SK-N-SH (cell line): ENCODE measurements at regions not wholly inside any gene's neighbourhood (a gene's known extent, or its start where the extent isn't known, plus 50 kb on each side); places are given as distances from the start of the nearest gene placed in this dataset.

ENCODE experiments used
- CTCF ChIA-PET: fragments of 300-600, 350-600 bp; formaldehyde crosslinking; extraction: SDS; loops from one replicate; lab custom pipeline; 2021; lab: Yijun Ruan, JAX
- POLR2A ChIA-PET: fragments of 350-600 bp; sonication (Branson Sonifier 250); formaldehyde crosslinking; extraction: SDS; loops from one replicate; lab custom pipeline; 2020; ENCODE audit warnings: antibody characterized with exemption, inconsistent platforms; lab: Yijun Ruan, JAX
- DNase-seq: peaks from one replicate; pipeline ENCODE4 v3.0.0; 2012
- H2AFZ ChIP-seq: fragments of 200-600 bp; sonication (generic); 2 replicates; pipeline ENCODE4 v1.8.1; 2016; ENCODE audit warnings: antibody characterized with exemption, mild to moderate bottlenecking, low read depth
- H3F3A ChIP-seq: fragments of 200-600 bp; sonication (generic); replicated peaks from 2 replicates; pipeline ENCODE3; 2016; ENCODE audit warnings: antibody characterized with exemption, mild to moderate bottlenecking; ENCODE audit not compliant: insufficient read depth
- H3K27ac ChIP-seq, 2 experiments: fragments of 200-500 bp in 1 of 2; fragments of 200-600 bp in 1 of 2; sonication (Bioruptor generic) in 1 of 2; sonication (generic), shearing (Covaris generic) in 1 of 2; 2 replicates each; pipeline versions ENCODE4 v1.5.1 to v1.6.1; 2014 to 2016; ENCODE audit warnings: low read depth in 2 of 2, inconsistent platforms in 1 of 2, low read length in 1 of 2, mild to moderate bottlenecking in 1 of 2, mixed read lengths in 1 of 2
- H3K27me3 ChIP-seq: fragments of 200-600 bp; sonication (generic), shearing (Covaris generic); 2 replicates; pipeline ENCODE4 v1.6.1; 2016; ENCODE audit warnings: mixed run types; ENCODE audit not compliant: insufficient read depth
- H3K36me3 ChIP-seq, 2 experiments: fragments of 200-500 bp in 1 of 2; fragments of 200-600 bp in 1 of 2; sonication (Bioruptor generic) in 1 of 2; sonication (generic) in 1 of 2; replicated peaks in 1 of 2; 2 replicates each; pipeline versions ENCODE3 to v1.5.1; 2014 to 2016; ENCODE audit warnings: low read length in 1 of 2, mild to moderate bottlenecking in 1 of 2; ENCODE audit not compliant: insufficient read depth in 2 of 2, control insufficient read depth in 1 of 2
- H3K4me1 ChIP-seq, 2 experiments: fragments of 200-500 bp in 1 of 2; fragments of 200-600 bp in 1 of 2; sonication (Bioruptor generic) in 1 of 2; sonication (generic), shearing (Covaris generic) in 1 of 2; 2 replicates each; pipeline versions ENCODE4 v1.5.1 to v1.6.1; 2014 to 2016; ENCODE audit warnings: low read depth in 1 of 2, low read length in 1 of 2, mixed run types in 1 of 2; ENCODE audit not compliant: insufficient read depth in 2 of 2, control insufficient read depth in 1 of 2
- H3K4me2 ChIP-seq: fragments of 200-600 bp; sonication (generic), shearing (Covaris generic); 2 replicates; pipeline ENCODE4 v1.6.1; 2017; ENCODE audit warnings: mixed run types
- H3K4me3 ChIP-seq, 2 experiments: fragments of 200-500 bp in 1 of 2; fragments of 200-600 bp in 1 of 2; sonication (Bioruptor generic) in 1 of 2; sonication (generic), shearing (Covaris generic) in 1 of 2; 2 replicates each; pipeline versions ENCODE4 v1.5.1 to v1.8.1; 2014 to 2016; ENCODE audit warnings: low read depth in 2 of 2, inconsistent platforms in 1 of 2, low read length in 1 of 2, mild to moderate bottlenecking in 1 of 2, mixed read lengths in 1 of 2, moderate library complexity in 1 of 2
- H3K79me2 ChIP-seq: fragments of 200-600 bp; sonication (generic); 2 replicates; pipeline ENCODE4 v1.8.1; 2017; ENCODE audit warnings: mild to moderate bottlenecking; ENCODE audit not compliant: insufficient read depth
- H3K9ac ChIP-seq: fragments of 200-600 bp; sonication (generic); 2 replicates; pipeline ENCODE4 v1.6.1; 2017; ENCODE audit warnings: mixed run types
- H3K9me2 ChIP-seq: fragments of 200-600 bp; sonication (generic); 2 replicates; pipeline ENCODE4 v1.6.1; 2017; ENCODE audit warnings: mixed run types
- H3K9me3 ChIP-seq: fragments of 200-600 bp; sonication (generic); 2 replicates; pipeline ENCODE4 v1.6.1; 2017; ENCODE audit warnings: mixed run types, mild to moderate bottlenecking, moderate library complexity
- H4K20me1 ChIP-seq: fragments of 200-600 bp; sonication (generic); 2 replicates; pipeline ENCODE4 v1.6.1; 2017; ENCODE audit warnings: mild to moderate bottlenecking, mixed run types; ENCODE audit not compliant: insufficient read depth
- FOXM1 ChIP-seq: IDR thresholded peaks from 2 replicates; pipeline ENCODE4 v1.4.0; 2012; ENCODE audit warnings: low read depth, mild to moderate bottlenecking
- MXI1 ChIP-seq: IDR thresholded peaks from 2 replicates; pipeline ENCODE4 v1.6.1; 2012; ENCODE audit warnings: mild to moderate bottlenecking, low read depth, low read length, improper control_type of control experiment
- NRF1 ChIP-seq: IDR thresholded peaks from 2 replicates; pipeline ENCODE4 v1.6.1; 2012; ENCODE audit warnings: low read depth, mild to moderate bottlenecking, low read length
- RAD21 ChIP-seq: IDR thresholded peaks from 2 replicates; pipeline ENCODE4 v1.6.1; 2012; ENCODE audit warnings: mild to moderate bottlenecking, low read length
- TAF1 ChIP-seq: IDR thresholded peaks from 2 replicates; pipeline ENCODE4 v1.6.1; 2012; ENCODE audit warnings: low read depth, mild to moderate bottlenecking, low read length, moderate library complexity, borderline replicate concordance
- TCF12 ChIP-seq: IDR thresholded peaks from 2 replicates; pipeline ENCODE4 v1.4.0; 2012
- USF1 ChIP-seq: IDR thresholded peaks from 2 replicates; pipeline ENCODE4 v1.4.0; 2012; ENCODE audit warnings: low read depth, borderline replicate concordance
- WGBS: methylation state at CpG from one replicate; pipeline ENCODE4 v1.1.6; 2017; ENCODE audit warnings: low lambda C conversion rate; 5-methylcytosine and 5-hydroxymethylcytosine counted together
- TF ChIP-seq, protein P1 (sequence below): IDR thresholded peaks from 2 replicates; pipeline ENCODE4 v1.4.0; 2012; ENCODE audit warnings: low read depth, borderline replicate concordance

DNA sequence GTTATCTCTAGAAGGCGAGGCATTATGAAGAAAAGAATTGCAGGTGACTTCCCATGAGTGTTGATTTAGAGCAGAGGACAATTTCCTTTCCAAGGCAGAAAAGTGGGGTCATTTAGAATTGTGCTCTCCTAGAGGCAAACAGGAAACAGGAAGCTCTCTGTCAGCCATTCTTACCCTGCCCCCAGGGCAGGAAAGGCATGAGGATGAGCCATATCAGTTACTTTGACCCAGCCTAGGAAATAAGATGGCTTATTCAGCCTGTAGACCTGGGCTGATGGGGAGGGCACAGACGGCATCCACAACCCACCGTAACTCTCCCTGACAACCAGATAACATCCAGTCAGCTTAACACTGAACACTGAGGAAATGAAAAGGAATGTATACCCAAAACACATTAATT is 88.8 kb upstream of the KDR start:
- POLR2A ChIA-PET, result no interaction called here

GRCh38 chr4:55215087-55215486 is 89.7 kb upstream of the KDR start:
- Histone ChIP-seq H3K27ac (no peak overlapping the region), H3K36me3 (no peaks in the 10 kb centered on the region), H3K4me1 (peaks cover 0 to 3% of the 10 kb centered on the region in 2 experiments; a peak in 1 of 4 replicates), H3F3A (no peaks in the 10 kb centered on the region), H3K9ac (no peak overlapping the region), H3K4me3 (no peak overlapping the region), H3K9me3 (no peaks in the 10 kb centered on the region), H4K20me1 (no peaks in the 10 kb centered on the region), H2AFZ (no peak overlapping the region), H3K79me2 (no peaks in the 10 kb centered on the region), H3K9me2 (no peaks in the 10 kb centered on the region), H3K27me3 (no peaks in the 10 kb centered on the region), H3K4me2 (no peak overlapping the region)
- no peak for TF ChIP-seq FOXM1
- TF ChIP-seq MXI1, result no peak
- no peak for TF ChIP-seq TAF1
- TF ChIP-seq RAD21, result no peak
- POLR2A ChIA-PET, result no interaction called here
- DNase-seq, result no peak
- WGBS, result 24% methylated on average over 1 of the region's 1 CpG
- CTCF ChIA-PET, result interaction anchor here (1.4 kb wide), 1 partner anchor 896 kb away, joined by 3 read pairs; no protein-coding TSS in a partner anchor

More for the DNA sequence above, 88.8 kb upstream of the KDR start:
- Histone ChIP-seq H2AFZ (no peak overlapping the region), H3K4me3 (no peak overlapping the region), H3K27me3 (no peaks in the 10 kb centered on the region), H3K9me3 (no peaks in the 10 kb centered on the region), H3K4me2 (no peak overlapping the region), H3K27ac (no peak overlapping the region), H3K9me2 (no peaks in the 10 kb centered on the region), H3K79me2 (no peaks in the 10 kb centered on the region), H3K9ac (no peak overlapping the region), H3F3A (no peaks in the 10 kb centered on the region), H3K4me1 (peaks cover 0 to 3% of the 10 kb centered on the region in 2 experiments; a peak in 1 of 4 replicates), H4K20me1 (no peaks in the 10 kb centered on the region), H3K36me3 (no peaks in the 10 kb centered on the region)
- CTCF ChIA-PET, result interaction anchor here (1.0 to 1.5 kb wide), 2 partner anchors 9 to 15 kb away, joined by 3 read pairs; no protein-coding TSS in a partner anchor
- no peak for TF ChIP-seq NRF1
- no peak for TF ChIP-seq RAD21
- TF ChIP-seq, protein P1, sequence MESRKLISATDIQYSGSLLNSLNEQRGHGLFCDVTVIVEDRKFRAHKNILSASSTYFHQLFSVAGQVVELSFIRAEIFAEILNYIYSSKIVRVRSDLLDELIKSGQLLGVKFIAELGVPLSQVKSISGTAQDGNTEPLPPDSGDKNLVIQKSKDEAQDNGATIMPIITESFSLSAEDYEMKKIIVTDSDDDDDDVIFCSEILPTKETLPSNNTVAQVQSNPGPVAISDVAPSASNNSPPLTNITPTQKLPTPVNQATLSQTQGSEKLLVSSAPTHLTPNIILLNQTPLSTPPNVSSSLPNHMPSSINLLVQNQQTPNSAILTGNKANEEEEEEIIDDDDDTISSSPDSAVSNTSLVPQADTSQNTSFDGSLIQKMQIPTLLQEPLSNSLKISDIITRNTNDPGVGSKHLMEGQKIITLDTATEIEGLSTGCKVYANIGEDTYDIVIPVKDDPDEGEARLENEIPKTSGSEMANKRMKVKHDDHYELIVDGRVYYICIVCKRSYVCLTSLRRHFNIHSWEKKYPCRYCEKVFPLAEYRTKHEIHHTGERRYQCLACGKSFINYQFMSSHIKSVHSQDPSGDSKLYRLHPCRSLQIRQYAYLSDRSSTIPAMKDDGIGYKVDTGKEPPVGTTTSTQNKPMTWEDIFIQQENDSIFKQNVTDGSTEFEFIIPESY, result no peak
- no peak for TF ChIP-seq TCF12
- TF ChIP-seq USF1, result no peak
- WGBS, result 68% methylated on average over 3 of the region's 3 CpGs
- peak; percentile 17 for DNase-seq
